ENCODE measurements at regions not wholly inside any gene's neighbourhood (a gene's known extent, or its start where the extent isn't known, plus 50 kb on each side); places are given as distances from the start of the nearest gene placed in this dataset.

DNA sequence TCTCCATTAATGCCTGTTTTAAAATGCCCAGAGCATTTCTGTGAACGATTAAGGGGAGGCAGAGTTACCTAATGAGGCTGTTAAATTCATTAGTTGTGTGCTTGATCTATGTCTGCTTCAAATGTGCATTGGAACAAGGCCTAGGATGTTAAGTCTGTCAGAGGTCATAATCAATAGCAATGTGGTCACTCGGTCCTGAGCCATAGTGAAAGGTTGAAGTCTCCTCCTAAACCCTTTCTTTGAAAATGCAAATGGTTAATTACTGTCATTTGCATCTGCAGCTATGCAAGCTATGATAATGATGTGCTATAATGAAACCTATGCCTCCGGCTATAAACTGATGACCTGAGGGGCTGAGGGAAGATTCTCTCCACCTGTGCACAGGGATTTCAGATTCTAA is 114.2 kb upstream of the NR5A2 start:
- no peak overlapping the region for H2AFZ ChIP-seq (ENCODE audit: low read depth, low read length)
- H3K27ac ChIP-seq (ENCODE audit: low read length), result no peak overlapping the region
- H3K27me3 ChIP-seq (ENCODE audit: low read depth, low read length), result peaks cover 34% of the 10 kb centered on the region
- H3K4me2 ChIP-seq (ENCODE audit: low read length), result no peak overlapping the region
- H3K4me3 ChIP-seq (ENCODE audit: low read length), result no peak overlapping the region
- no peaks in the 10 kb centered on the region for H3K4me1 ChIP-seq (ENCODE audit: low read length)
- no peaks in the 10 kb centered on the region for H3K79me2 ChIP-seq (ENCODE audit: low read length)
- H3K36me3 ChIP-seq (replicated peaks; ENCODE audit: low read depth, low read length), result no peaks in the 10 kb centered on the region
- no peaks in the 10 kb centered on the region for H4K20me1 ChIP-seq (ENCODE audit: insufficient read depth, low read length)
- H3K9ac ChIP-seq (ENCODE audit: low read length), result no peak overlapping the region
- TF ChIP-seq, protein P1, sequence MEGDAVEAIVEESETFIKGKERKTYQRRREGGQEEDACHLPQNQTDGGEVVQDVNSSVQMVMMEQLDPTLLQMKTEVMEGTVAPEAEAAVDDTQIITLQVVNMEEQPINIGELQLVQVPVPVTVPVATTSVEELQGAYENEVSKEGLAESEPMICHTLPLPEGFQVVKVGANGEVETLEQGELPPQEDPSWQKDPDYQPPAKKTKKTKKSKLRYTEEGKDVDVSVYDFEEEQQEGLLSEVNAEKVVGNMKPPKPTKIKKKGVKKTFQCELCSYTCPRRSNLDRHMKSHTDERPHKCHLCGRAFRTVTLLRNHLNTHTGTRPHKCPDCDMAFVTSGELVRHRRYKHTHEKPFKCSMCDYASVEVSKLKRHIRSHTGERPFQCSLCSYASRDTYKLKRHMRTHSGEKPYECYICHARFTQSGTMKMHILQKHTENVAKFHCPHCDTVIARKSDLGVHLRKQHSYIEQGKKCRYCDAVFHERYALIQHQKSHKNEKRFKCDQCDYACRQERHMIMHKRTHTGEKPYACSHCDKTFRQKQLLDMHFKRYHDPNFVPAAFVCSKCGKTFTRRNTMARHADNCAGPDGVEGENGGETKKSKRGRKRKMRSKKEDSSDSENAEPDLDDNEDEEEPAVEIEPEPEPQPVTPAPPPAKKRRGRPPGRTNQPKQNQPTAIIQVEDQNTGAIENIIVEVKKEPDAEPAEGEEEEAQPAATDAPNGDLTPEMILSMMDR (IDR thresholded peaks at IDR 0.05; ENCODE audit: low read depth, low read length), result no peak
- no peak for TF ChIP-seq EZH2phosphoT487 (IDR thresholded peaks at IDR 0.05; ENCODE audit: low read depth)
- H3K9me3 ChIP-seq (ENCODE audit: insufficient read depth, low read length), result no peaks in the 10 kb centered on the region

DNA sequence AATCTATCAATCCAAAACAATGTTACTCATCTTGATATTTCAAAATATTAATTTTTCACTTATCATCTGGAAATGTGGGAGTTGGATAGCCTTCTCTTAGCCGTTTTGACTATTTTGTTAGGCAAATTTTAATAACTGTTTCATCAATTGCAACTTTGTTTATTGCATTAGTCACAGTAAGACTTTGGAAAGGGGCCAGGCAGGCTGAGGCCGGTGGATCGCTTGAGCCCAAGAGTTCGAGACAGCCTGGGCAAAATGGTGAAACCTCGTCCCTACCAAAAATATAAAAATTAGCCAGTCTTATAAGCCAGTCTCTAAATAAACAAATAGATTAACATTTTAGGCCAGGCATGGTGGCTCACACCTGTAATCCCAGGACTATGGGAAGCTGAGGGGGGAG is 113.0 kb upstream of the NR5A2 start:
- TF ChIP-seq, protein P1 (IDR thresholded peaks at IDR 0.05; ENCODE audit: low read depth, low read length), result no peak
- Histone ChIP-seq H3K4me3 (ENCODE audit: low read length) (no peak overlapping the region), H3K9ac (ENCODE audit: low read length) (no peak overlapping the region), H3K9me3 (ENCODE audit: insufficient read depth, low read length) (no peaks in the 10 kb centered on the region), H2AFZ (ENCODE audit: low read depth, low read length) (no peak overlapping the region), H3K4me2 (ENCODE audit: low read length) (no peak overlapping the region), H4K20me1 (ENCODE audit: insufficient read depth, low read length) (no peaks in the 10 kb centered on the region), H3K36me3 (replicated peaks; ENCODE audit: low read depth, low read length) (no peaks in the 10 kb centered on the region), H3K4me1 (ENCODE audit: low read length) (no peaks in the 10 kb centered on the region), H3K27ac (ENCODE audit: low read length) (no peak overlapping the region), H3K27me3 (ENCODE audit: low read depth, low read length) (peaks cover 36% of the 10 kb centered on the region), H3K79me2 (ENCODE audit: low read length) (no peaks in the 10 kb centered on the region)

DNA sequence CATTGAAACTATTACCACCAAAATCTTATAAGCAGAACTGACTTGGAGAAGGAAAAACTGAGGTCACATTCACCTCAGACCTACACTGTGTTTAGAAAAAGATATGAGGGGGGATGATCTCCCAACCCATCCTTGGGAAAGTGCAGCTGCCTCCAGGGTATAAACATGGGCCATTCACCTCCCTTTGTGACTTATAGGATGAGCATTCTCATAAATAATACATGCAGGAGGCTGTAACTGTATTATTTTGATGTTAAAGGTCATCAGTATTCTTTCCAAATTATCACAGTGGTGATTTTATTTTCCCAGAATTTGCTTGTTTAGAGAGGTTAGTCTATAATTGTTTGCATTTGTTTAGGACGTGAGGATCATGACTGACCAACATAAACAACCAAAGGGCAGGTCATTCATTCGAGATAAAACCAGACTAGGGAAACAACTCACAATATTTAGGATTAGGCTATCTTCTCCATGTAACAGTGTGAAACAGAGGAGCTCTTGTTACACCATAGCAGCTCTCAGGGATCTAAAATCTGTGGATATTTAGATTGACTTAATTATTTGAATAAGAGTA is 109.2 kb upstream of the NR5A2 start:
- Histone ChIP-seq H2AFZ (ENCODE audit: low read depth, low read length) (no peak overlapping the region), H3K4me3 (ENCODE audit: low read length) (no peak overlapping the region), H3K79me2 (ENCODE audit: low read length) (no peaks in the 10 kb centered on the region), H3K9ac (ENCODE audit: low read length) (no peak overlapping the region), H3K27me3 (ENCODE audit: low read depth, low read length) (peaks cover 43% of the 10 kb centered on the region), H3K27ac (ENCODE audit: low read length) (no peak overlapping the region), H3K9me3 (ENCODE audit: insufficient read depth, low read length) (no peaks in the 10 kb centered on the region), H3K4me1 (ENCODE audit: low read length) (no peaks in the 10 kb centered on the region), H3K36me3 (replicated peaks; ENCODE audit: low read depth, low read length) (no peaks in the 10 kb centered on the region), H4K20me1 (ENCODE audit: insufficient read depth, low read length) (no peaks in the 10 kb centered on the region), H3K4me2 (ENCODE audit: low read length) (no peak overlapping the region)
- TF ChIP-seq, protein P1 (IDR thresholded peaks at IDR 0.05; ENCODE audit: low read depth, low read length), result no peak
- no peak for TF ChIP-seq EZH2phosphoT487 (IDR thresholded peaks at IDR 0.05; ENCODE audit: low read depth)

DNA sequence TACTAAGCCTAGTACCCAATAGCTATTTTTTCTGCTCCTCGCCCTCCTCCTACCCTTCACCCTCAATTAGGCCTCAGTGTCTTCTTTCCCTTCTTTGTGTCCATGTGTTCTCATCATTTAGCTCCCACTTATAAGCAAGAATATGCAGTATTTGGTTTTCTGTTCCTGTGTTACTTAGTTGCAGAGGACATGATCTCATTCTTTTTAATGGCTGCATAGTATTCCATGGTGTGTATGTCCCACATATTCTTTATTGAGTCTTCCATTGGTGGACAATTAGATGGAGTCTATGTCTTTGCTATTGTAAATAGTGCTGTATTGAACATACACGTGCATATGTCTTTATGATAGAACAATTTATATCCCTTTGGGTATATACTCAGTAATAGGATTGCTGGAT is 106.9 kb upstream of the NR5A2 start:
- no peak for TF ChIP-seq EZH2phosphoT487 (IDR thresholded peaks at IDR 0.05; ENCODE audit: low read depth)
- TF ChIP-seq, protein P1 (IDR thresholded peaks at IDR 0.05; ENCODE audit: low read depth, low read length), result no peak

More for the DNA sequence above, 106.9 kb upstream of the NR5A2 start:
- Histone ChIP-seq H3K4me2 (ENCODE audit: low read length) (no peak overlapping the region), H3K4me3 (ENCODE audit: low read length) (no peak overlapping the region), H3K27ac (ENCODE audit: low read length) (no peak overlapping the region), H3K9me3 (ENCODE audit: insufficient read depth, low read length) (no peaks in the 10 kb centered on the region), H3K79me2 (ENCODE audit: low read length) (no peaks in the 10 kb centered on the region), H3K27me3 (ENCODE audit: low read depth, low read length) (peaks cover 34% of the 10 kb centered on the region), H3K4me1 (ENCODE audit: low read length) (no peaks in the 10 kb centered on the region), H3K36me3 (replicated peaks; ENCODE audit: low read depth, low read length) (no peaks in the 10 kb centered on the region), H4K20me1 (ENCODE audit: insufficient read depth, low read length) (no peaks in the 10 kb centered on the region), H2AFZ (ENCODE audit: low read depth, low read length) (no peak overlapping the region), H3K9ac (ENCODE audit: low read length) (no peak overlapping the region)

Measured in OCI-LY3 (cell line).